SK-N-MC (cell line): ENCODE measurements at regions not wholly inside any gene's neighbourhood (a gene's known extent, or its start where the extent isn't known, plus 50 kb on each side); places are given as distances from the start of the nearest gene placed in this dataset.

ENCODE experiments used
- DNase-seq: peaks from one replicate; pipeline ENCODE4 v3.0.0-alpha.2; 2011; ENCODE audit warnings: low read depth, low spot score
- H3K27ac ChIP-seq: fragments of 200-600 bp; sonication (generic); 2 replicates; pipeline ENCODE4 v1.5.1; 2016; ENCODE audit warnings: mixed run types
- H3K36me3 ChIP-seq: fragments of 200-600 bp; sonication (generic); 2 replicates; pipeline ENCODE4 v1.6.1; 2017; ENCODE audit warnings: antibody characterized with exemption, low read length, mixed read lengths; ENCODE audit not compliant: insufficient read depth
- H3K4me3 ChIP-seq: fragments of 200-600 bp; sonication (generic); 2 replicates; pipeline ENCODE4 v1.5.1; 2016
- H3K9ac ChIP-seq: fragments of 200-600 bp; sonication (generic); 2 replicates; pipeline ENCODE4 v1.8.0; 2017; ENCODE audit warnings: mixed run types, mixed read lengths; ENCODE audit not compliant: insufficient read length
- H3K9me3 ChIP-seq: fragments of 200-600 bp; sonication (generic); 2 replicates; pipeline ENCODE4 v1.6.1; 2017; ENCODE audit warnings: low read depth, mild to moderate bottlenecking, antibody characterized with exemption, low read length, moderate library complexity, mixed read lengths
- EZH2 ChIP-seq: fragments of 200-600 bp; sonication (generic); IDR thresholded peaks from one replicate; pipeline ENCODE4 v1.6.1; 2017; ENCODE audit warnings: antibody characterized with exemption
- FOXP2 ChIP-seq: optimal IDR thresholded peaks from 2 replicates; pipeline ENCODE3; 2011; ENCODE audit warnings: mild to moderate bottlenecking, moderate library complexity; ENCODE audit not compliant: insufficient read depth; ENCODE audit errors: extremely low read length, control extremely low read depth
- POLR2AphosphoS5 ChIP-seq: IDR thresholded peaks from 2 replicates; pipeline ENCODE4 v1.6.1; 2012; ENCODE audit warnings: mild to moderate bottlenecking, low read depth, low read length, borderline replicate concordance

GRCh38 chr5:146394486-146394885, 52.6 kb upstream of the TCERG1 start:
- no peak for DNase-seq
- Histone ChIP-seq H3K9ac (no peak overlapping the region), H3K4me3 (peak overlapping the region; percentile 12; the same call in 1 of the 2 replicates), H3K27ac (no peak overlapping the region), H3K36me3 (no peaks in the 10 kb centered on the region), H3K9me3 (no peaks in the 10 kb centered on the region)
- no peak for TF ChIP-seq FOXP2
- no peak for TF ChIP-seq POLR2AphosphoS5
- TF ChIP-seq EZH2 = no peak

- Histone ChIP-seq H3K36me3 (no peaks in the 10 kb centered on the region), H3K9ac (no peak overlapping the region), H3K4me3 (no peak overlapping the region), H3K9me3 (no peaks in the 10 kb centered on the region), H3K27ac (no peak overlapping the region; the same call in 1 of the 2 replicates)
- DNase-seq = no peak
- no peak for TF ChIP-seq FOXP2
- no peak for TF ChIP-seq EZH2
- TF ChIP-seq POLR2AphosphoS5 = no peak
Measured at GRCh38 chr5:146395193-146395592, 51.9 kb upstream of the TCERG1 start.
